Activated T-helper 2 cell treated with anti-CD3 and anti-CD28 coated beads, Interferon-gamma antibody, Interleukin-2, Interleukin-4, amounts not matched to agents 10 μg/mL and 5 μg/mL and 100 μg/mL, durations not matched to agents 14 hours and 24 hours and 36 hours (primary cell): ENCODE measurements at regions not wholly inside any gene's neighbourhood (a gene's known extent, or its start where the extent isn't known, plus 50 kb on each side); places are given as distances from the start of the nearest gene placed in this dataset.

Experiments used
- DNase-seq: peaks from one replicate; pipeline ENCODE4 v3.0.0; 2021; ENCODE audit warnings: low spot score
- H3K27ac Mint-ChIP-seq: one replicate; pipeline ENCODE4 v1.8.0; 2021; ENCODE audit warnings: mixed read lengths
- H3K27me3 Mint-ChIP-seq: one replicate; pipeline ENCODE4 v1.8.0; 2021; ENCODE audit warnings: low read depth, mixed read lengths
- H3K36me3 Mint-ChIP-seq: one replicate; pipeline ENCODE4 v1.8.0; 2021; ENCODE audit warnings: low read depth, mixed read lengths
- H3K4me1 Mint-ChIP-seq: one replicate; pipeline ENCODE4 v1.8.0; 2021; ENCODE audit warnings: low read depth, mixed read lengths
- H3K4me3 Mint-ChIP-seq: one replicate; pipeline ENCODE4 v1.8.0; 2021; ENCODE audit warnings: low read depth, mild to moderate bottlenecking, moderate library complexity, mixed read lengths
- H3K9me3 Mint-ChIP-seq: one replicate; pipeline ENCODE4 v1.8.0; 2021; ENCODE audit warnings: mixed read lengths
- intact Hi-C: fragments of 100-400 bp; cut with micrococcal nuclease; formaldehyde crosslinking; loops from one replicate; pipeline ENCODE4 v1.15.1; 2023

- peaks cover 11% of the 10 kb centered on the region for H3K36me3 Mint-ChIP-seq
- H3K27me3 Mint-ChIP-seq, result no peaks in the 10 kb centered on the region
- H3K9me3 Mint-ChIP-seq, result peaks cover 13% of the 10 kb centered on the region
- no peak overlapping the region for H3K27ac Mint-ChIP-seq
- DNase-seq, result no peak
- no peak overlapping the region for H3K4me3 Mint-ChIP-seq
- peaks cover 29% of the 10 kb centered on the region for H3K4me1 Mint-ChIP-seq
- intact Hi-C loops, result loop anchor here (5.0 kb wide), 1 partner anchor 89 kb away; no protein-coding TSS in a partner anchor
These were observed 102.0 kb downstream of the CASP12 start for GRCh38 chr11:104796301-104796700.

- H3K4me1 Mint-ChIP-seq, result peaks cover 27% of the 10 kb centered on the region
- no peaks in the 10 kb centered on the region for H3K27me3 Mint-ChIP-seq
- H3K27ac Mint-ChIP-seq, result no peak overlapping the region
- peaks cover 13% of the 10 kb centered on the region for H3K9me3 Mint-ChIP-seq
- H3K4me3 Mint-ChIP-seq, result no peak overlapping the region
- intact Hi-C loops, result loop anchor here (5.0 kb wide), 1 partner anchor 88 kb away; no protein-coding TSS in a partner anchor
- H3K36me3 Mint-ChIP-seq, result peaks cover 11% of the 10 kb centered on the region
- DNase-seq, result no peak
These were observed 102.6 kb downstream of the CASP12 start for GRCh38 chr11:104795501-104796213.

- Mint-ChIP-seq H3K27ac (no peak overlapping the region), H3K27me3 (no peaks in the 10 kb centered on the region)
These were observed 105.4 kb downstream of the CASP12 start for GRCh38 chr11:104792861-104793260.

GRCh38 chr11:104791896-104792295 lies 106.4 kb downstream of the CASP12 start:
- Mint-ChIP-seq H3K27me3 (no peaks in the 10 kb centered on the region), H3K27ac (no peak overlapping the region), H3K4me3 (no peak overlapping the region), H3K9me3 (peaks cover 8% of the 10 kb centered on the region), H3K4me1 (peaks cover 2% of the 10 kb centered on the region), H3K36me3 (peaks cover 3% of the 10 kb centered on the region)
- no peak for DNase-seq
- intact Hi-C loops, result no loop called here

More at GRCh38 chr11:104792861-104793260, 105.4 kb downstream of the CASP12 start:
- no peak for DNase-seq
- peaks cover 13% of the 10 kb centered on the region for H3K9me3 Mint-ChIP-seq
- H3K36me3 Mint-ChIP-seq, result peaks cover 8% of the 10 kb centered on the region
- H3K4me1 Mint-ChIP-seq, result peaks cover 6% of the 10 kb centered on the region
- H3K4me3 Mint-ChIP-seq, result no peak overlapping the region
- intact Hi-C loops, result no loop called here

GRCh38 chr11:104784684-104785460 lies 113.4 kb downstream of the CASP12 start:
- Mint-ChIP-seq H3K4me3 (no peak overlapping the region), H3K27ac (no peak overlapping the region), H3K36me3 (no peaks in the 10 kb centered on the region), H3K27me3 (no peaks in the 10 kb centered on the region), H3K9me3 (no peaks in the 10 kb centered on the region), H3K4me1 (no peaks in the 10 kb centered on the region)
- no peak for DNase-seq
- intact Hi-C loops, result no loop called here

- no peak for DNase-seq
- Mint-ChIP-seq H3K27ac (no peak overlapping the region), H3K36me3 (no peaks in the 10 kb centered on the region), H3K27me3 (no peaks in the 10 kb centered on the region), H3K4me3 (no peak overlapping the region), H3K9me3 (no peaks in the 10 kb centered on the region), H3K4me1 (no peaks in the 10 kb centered on the region)
- intact Hi-C loops, result no loop called here
These were observed 115.0 kb downstream of the CASP12 start for GRCh38 chr11:104783241-104783640.

- Mint-ChIP-seq H3K27me3 (no peaks in the 10 kb centered on the region), H3K4me1 (no peaks in the 10 kb centered on the region), H3K36me3 (no peaks in the 10 kb centered on the region), H3K27ac (no peak overlapping the region), H3K4me3 (no peak overlapping the region), H3K9me3 (no peaks in the 10 kb centered on the region)
- intact Hi-C loops, result no loop called here
- DNase-seq, result no peak
These were observed 115.9 kb downstream of the CASP12 start for GRCh38 chr11:104782377-104782754.

- Mint-ChIP-seq H3K9me3 (no peaks in the 10 kb centered on the region), H3K27ac (no peak overlapping the region), H3K4me1 (no peaks in the 10 kb centered on the region), H3K27me3 (no peaks in the 10 kb centered on the region), H3K4me3 (no peak overlapping the region), H3K36me3 (no peaks in the 10 kb centered on the region)
- intact Hi-C loops, result no loop called here
- DNase-seq, result no peak
These were observed 116.4 kb downstream of the CASP12 start for GRCh38 chr11:104781719-104782376.

- no peak overlapping the region for H3K27ac Mint-ChIP-seq
These were observed 117.2 kb downstream of the CASP12 start for GRCh38 chr11:104781037-104781436.

GRCh38 chr11:104776501-104777170 lies 121.6 kb downstream of the CASP12 start:
- no peak overlapping the region for H3K4me3 Mint-ChIP-seq
- intact Hi-C loops, result no loop called here
- peaks cover 6% of the 10 kb centered on the region for H3K4me1 Mint-ChIP-seq
- H3K9me3 Mint-ChIP-seq, result peaks cover 4% of the 10 kb centered on the region
- no peaks in the 10 kb centered on the region for H3K36me3 Mint-ChIP-seq
- DNase-seq, result no peak
- no peaks in the 10 kb centered on the region for H3K27me3 Mint-ChIP-seq
- H3K27ac Mint-ChIP-seq, result no peak overlapping the region

More at GRCh38 chr11:104781037-104781436, 117.2 kb downstream of the CASP12 start:
- Mint-ChIP-seq H3K4me3 (no peak overlapping the region), H3K9me3 (no peaks in the 10 kb centered on the region), H3K27me3 (no peaks in the 10 kb centered on the region), H3K36me3 (no peaks in the 10 kb centered on the region), H3K4me1 (no peaks in the 10 kb centered on the region)
- intact Hi-C loops, result no loop called here
- DNase-seq, result no peak

GRCh38 chr11:104774578-104774977 lies 123.7 kb downstream of the CASP12 start:
- DNase-seq, result no peak
- Mint-ChIP-seq H3K9me3 (peaks cover 4% of the 10 kb centered on the region), H3K4me3 (no peak overlapping the region), H3K27ac (no peak overlapping the region), H3K4me1 (peaks cover 6% of the 10 kb centered on the region), H3K27me3 (no peaks in the 10 kb centered on the region), H3K36me3 (no peaks in the 10 kb centered on the region)
- intact Hi-C loops, result no loop called here

- DNase-seq, result no peak
- H3K9me3 Mint-ChIP-seq, result peaks cover 4% of the 10 kb centered on the region
- intact Hi-C loops, result no loop called here
- H3K36me3 Mint-ChIP-seq, result no peaks in the 10 kb centered on the region
- H3K4me1 Mint-ChIP-seq, result peaks cover 6% of the 10 kb centered on the region
- H3K27me3 Mint-ChIP-seq, result no peaks in the 10 kb centered on the region
- H3K27ac Mint-ChIP-seq, result no peak overlapping the region
- no peak overlapping the region for H3K4me3 Mint-ChIP-seq
These were observed 125.4 kb downstream of the CASP12 start for GRCh38 chr11:104772806-104773241.
